ENCODE measurements at regions not wholly inside any gene's neighbourhood (a gene's known extent, or its start where the extent isn't known, plus 50 kb on each side); places are given as distances from the start of the nearest gene placed in this dataset.

- no peak for ATAC-seq (ENCODE audit: low read depth in 2 of 2)
- peaks cover 16 to 58% (median 49%) of the 10 kb centered on the region in 4 donors for H3K4me1 Mint-ChIP-seq
- H3K27ac Mint-ChIP-seq: peak overlapping the region in 2 of 3 donors; percentile 21 to 28
These were observed 437.2 kb downstream of the PCNX1 start for GRCh38 chr14:71344506-71344905.

DNA sequence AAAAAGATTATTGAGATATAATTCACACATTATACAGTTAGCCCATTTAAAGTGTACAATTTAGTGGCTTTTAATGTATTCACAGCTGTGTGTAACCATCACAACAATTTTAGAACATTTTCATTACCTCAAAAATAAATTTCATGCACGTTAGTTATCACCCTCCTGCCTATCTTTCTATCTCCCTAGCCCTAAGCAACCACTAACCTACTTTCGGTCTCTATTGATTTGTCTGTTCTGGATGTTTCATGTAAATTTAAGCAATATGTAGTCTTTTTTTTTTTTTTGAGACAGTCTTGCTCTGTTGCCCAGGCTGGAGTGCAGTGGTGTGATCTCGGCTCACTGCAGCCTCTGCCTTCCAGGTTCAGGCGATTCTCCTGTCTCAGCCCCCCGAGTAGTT is 439.4 kb downstream of the PCNX1 start:
- H3K4me1 ChIP-seq (ENCODE audit: control insufficient read depth, insufficient read depth, low read length, poor library complexity, severe bottlenecking): peaks cover 9% of the 10 kb centered on the region
- peaks cover 32 to 65% (median 55%) of the 10 kb centered on the region in 4 donors for H3K4me1 Mint-ChIP-seq
- no peaks in the 10 kb centered on the region for H3K9me3 ChIP-seq (ENCODE audit: control insufficient read depth in 2 of 2, low read length in 2 of 2)
- peaks cover 16% of the 10 kb centered on the region for H3K36me3 Mint-ChIP-seq
- H3K27ac ChIP-seq (ENCODE audit: insufficient read depth, low read length, poor library complexity, severe bottlenecking): no peak overlapping the region
- H3K27me3 Mint-ChIP-seq: no peaks in the 10 kb centered on the region
- H3K4me3 Mint-ChIP-seq: peak overlapping the region in 3 of 4 donors; percentile 15 to 33 (median 18)
- H3K9me3 Mint-ChIP-seq: no peaks in the 10 kb centered on the region
- DNase-seq (peak in 2 of 3 donors; percentile 30 to 37), ATAC-seq (ENCODE audit: low read depth in 2 of 2) (peak; percentile 58 to 60)
- peak overlapping the region; percentile 13 for H3K4me3 ChIP-seq (ENCODE audit: low read depth, low read length)
- no peaks in the 10 kb centered on the region for H3K27me3 ChIP-seq (ENCODE audit: control insufficient read depth, insufficient read depth, low read length)
- H3K27ac Mint-ChIP-seq: peak overlapping the region; percentile 18 to 80 (median 80)
- peaks cover 3% of the 10 kb centered on the region for H3K36me3 ChIP-seq (ENCODE audit: control insufficient read depth, insufficient read depth, low read length)

More at GRCh38 chr14:71344506-71344905, 437.2 kb downstream of the PCNX1 start:
- Histone ChIP-seq H3K27ac (ENCODE audit: insufficient read depth, low read length, poor library complexity, severe bottlenecking) (no peak overlapping the region), H3K9me3 (ENCODE audit: control insufficient read depth in 2 of 2, low read length in 2 of 2) (no peaks in the 10 kb centered on the region), H3K27me3 (ENCODE audit: control insufficient read depth, insufficient read depth, low read length) (no peaks in the 10 kb centered on the region), H3K4me3 (ENCODE audit: low read depth, low read length) (no peak overlapping the region), H3K36me3 (ENCODE audit: control insufficient read depth, insufficient read depth, low read length) (peaks cover under 1% of the 10 kb centered on the region), H3K4me1 (ENCODE audit: control insufficient read depth, insufficient read depth, low read length, poor library complexity, severe bottlenecking) (peaks cover 9% of the 10 kb centered on the region)
- DNase-seq: no peak
- Mint-ChIP-seq H3K36me3 (peaks cover 23% of the 10 kb centered on the region), H3K27me3 (no peaks in the 10 kb centered on the region), H3K4me3 (no peak overlapping the region), H3K9me3 (no peaks in the 10 kb centered on the region)

- Mint-ChIP-seq H3K27me3 (no peaks in the 10 kb centered on the region), H3K9me3 (no peaks in the 10 kb centered on the region), H3K4me3 (no peak overlapping the region), H3K27ac (no peak overlapping the region), H3K4me1 (peaks cover 35 to 68% (median 57%) of the 10 kb centered on the region in 4 donors), H3K36me3 (peaks cover 22% of the 10 kb centered on the region)
- peaks cover 9% of the 10 kb centered on the region for H3K4me1 ChIP-seq (ENCODE audit: control insufficient read depth, insufficient read depth, low read length, poor library complexity, severe bottlenecking)
- H3K9me3 ChIP-seq (ENCODE audit: control insufficient read depth in 2 of 2, low read length in 2 of 2): no peaks in the 10 kb centered on the region
- H3K36me3 ChIP-seq (ENCODE audit: control insufficient read depth, insufficient read depth, low read length): peaks cover 6% of the 10 kb centered on the region
- no peak overlapping the region for H3K4me3 ChIP-seq (ENCODE audit: low read depth, low read length)
- H3K27me3 ChIP-seq (ENCODE audit: control insufficient read depth, insufficient read depth, low read length): no peaks in the 10 kb centered on the region
- DNase-seq (no peak), ATAC-seq (ENCODE audit: low read depth in 2 of 2) (no peak)
- H3K27ac ChIP-seq (ENCODE audit: insufficient read depth, low read length, poor library complexity, severe bottlenecking): no peak overlapping the region
These were observed 441.1 kb downstream of the PCNX1 start for GRCh38 chr14:71348394-71348793.

DNA sequence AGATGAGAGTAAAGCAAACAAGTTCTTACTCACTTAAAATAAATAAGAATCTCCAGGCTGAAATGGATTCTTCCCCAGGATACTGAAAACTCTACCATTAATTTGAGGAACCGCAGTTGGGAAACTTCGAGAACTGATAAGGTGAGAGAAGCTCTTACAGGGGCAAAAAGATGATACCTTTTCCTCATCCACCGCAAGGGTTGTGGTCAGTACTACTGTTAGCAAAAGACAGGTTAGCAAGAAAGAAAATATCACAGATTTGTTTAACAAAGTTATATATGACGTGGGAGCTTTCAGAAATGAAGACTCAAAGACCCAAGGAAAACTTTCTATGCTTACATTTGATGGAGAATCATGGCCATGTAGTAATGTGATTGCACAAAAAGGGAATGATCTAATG is 441.6 kb downstream of the PCNX1 start:
- Mint-ChIP-seq H3K4me1 (peaks cover 35 to 66% (median 54%) of the 10 kb centered on the region in 4 donors), H3K27ac (peak overlapping the region in 1 of 3 donors; percentile 4)
- no peaks in the 10 kb centered on the region for H3K27me3 ChIP-seq (ENCODE audit: control insufficient read depth, insufficient read depth, low read length)

GRCh38 chr14:71354142-71354541 is 446.9 kb downstream of the PCNX1 start:
- no peaks in the 10 kb centered on the region for H3K27me3 ChIP-seq (ENCODE audit: control insufficient read depth, insufficient read depth, low read length)
- DNase-seq: no peak
- peaks cover 0 to 3% (median 1%) of the 10 kb centered on the region in 7 donors for H3K9me3 Mint-ChIP-seq
- H3K27me3 Mint-ChIP-seq: no peaks in the 10 kb centered on the region
- no peaks in the 10 kb centered on the region for H3K4me1 ChIP-seq (ENCODE audit: control insufficient read depth, insufficient read depth, low read length, poor library complexity, severe bottlenecking)
- no peak overlapping the region for H3K27ac ChIP-seq (ENCODE audit: insufficient read depth, low read length, poor library complexity, severe bottlenecking)
- H3K4me1 Mint-ChIP-seq: peaks cover 22 to 42% (median 33%) of the 10 kb centered on the region in 4 donors
- no peak overlapping the region for H3K4me3 Mint-ChIP-seq
- ATAC-seq (ENCODE audit: low read depth in 2 of 2): no peak
- H3K36me3 ChIP-seq (ENCODE audit: control insufficient read depth, insufficient read depth, low read length): peaks cover 8% of the 10 kb centered on the region
- no peak overlapping the region for H3K4me3 ChIP-seq (ENCODE audit: low read depth, low read length)
- no peak overlapping the region for H3K27ac Mint-ChIP-seq
- H3K36me3 Mint-ChIP-seq: peaks cover 24% of the 10 kb centered on the region
- H3K9me3 ChIP-seq (ENCODE audit: control insufficient read depth in 2 of 2, low read length in 2 of 2): no peaks in the 10 kb centered on the region

More for the DNA sequence above, 441.6 kb downstream of the PCNX1 start:
- peaks cover 9% of the 10 kb centered on the region for H3K4me1 ChIP-seq (ENCODE audit: control insufficient read depth, insufficient read depth, low read length, poor library complexity, severe bottlenecking)
- no peak overlapping the region for H3K4me3 Mint-ChIP-seq
- no peak overlapping the region for H3K27ac ChIP-seq (ENCODE audit: insufficient read depth, low read length, poor library complexity, severe bottlenecking)
- DNase-seq (no peak), ATAC-seq (ENCODE audit: low read depth in 2 of 2) (no peak)
- H3K4me3 ChIP-seq (ENCODE audit: low read depth, low read length): no peak overlapping the region
- H3K9me3 ChIP-seq (ENCODE audit: control insufficient read depth in 2 of 2, low read length in 2 of 2): no peaks in the 10 kb centered on the region
- H3K27me3 Mint-ChIP-seq: no peaks in the 10 kb centered on the region
- H3K9me3 Mint-ChIP-seq: no peaks in the 10 kb centered on the region
- H3K36me3 ChIP-seq (ENCODE audit: control insufficient read depth, insufficient read depth, low read length): peaks cover 8% of the 10 kb centered on the region
- peaks cover 22% of the 10 kb centered on the region for H3K36me3 Mint-ChIP-seq

- Mint-ChIP-seq H3K27ac (no peak overlapping the region), H3K9me3 (peaks cover 0 to 8% (median 1%) of the 10 kb centered on the region in 7 donors), H3K36me3 (peaks cover 25% of the 10 kb centered on the region), H3K27me3 (no peaks in the 10 kb centered on the region), H3K4me1 (peaks cover 19 to 40% (median 34%) of the 10 kb centered on the region in 4 donors), H3K4me3 (no peak overlapping the region)
- Histone ChIP-seq H3K27me3 (ENCODE audit: control insufficient read depth, insufficient read depth, low read length) (no peaks in the 10 kb centered on the region), H3K27ac (ENCODE audit: insufficient read depth, low read length, poor library complexity, severe bottlenecking) (no peak overlapping the region), H3K9me3 (ENCODE audit: control insufficient read depth in 2 of 2, low read length in 2 of 2) (no peaks in the 10 kb centered on the region), H3K4me1 (ENCODE audit: control insufficient read depth, insufficient read depth, low read length, poor library complexity, severe bottlenecking) (no peaks in the 10 kb centered on the region), H3K36me3 (ENCODE audit: control insufficient read depth, insufficient read depth, low read length) (peaks cover 5% of the 10 kb centered on the region), H3K4me3 (ENCODE audit: low read depth, low read length) (no peak overlapping the region)
- ATAC-seq (ENCODE audit: low read depth in 2 of 2) (no peak), DNase-seq (no peak)
These were observed 447.5 kb downstream of the PCNX1 start for GRCh38 chr14:71354801-71355200.

GRCh38 chr14:71355324-71356201 is 448.3 kb downstream of the PCNX1 start:
- H3K4me3 ChIP-seq (ENCODE audit: low read depth, low read length): no peak overlapping the region
- peaks cover 5% of the 10 kb centered on the region for H3K36me3 ChIP-seq (ENCODE audit: control insufficient read depth, insufficient read depth, low read length)
- DNase-seq (no peak), ATAC-seq (ENCODE audit: low read depth in 2 of 2) (no peak)
- Mint-ChIP-seq H3K4me3 (peak overlapping the region in 1 of 4 donors; percentile 8), H3K27ac (peak overlapping the region in 2 of 3 donors; percentile 0 to 9), H3K36me3 (peaks cover 25% of the 10 kb centered on the region), H3K27me3 (no peaks in the 10 kb centered on the region), H3K9me3 (peaks cover 0 to 10% (median 1%) of the 10 kb centered on the region in 7 donors), H3K4me1 (peaks cover 24 to 40% (median 34%) of the 10 kb centered on the region in 4 donors)
- H3K9me3 ChIP-seq (ENCODE audit: control insufficient read depth in 2 of 2, low read length in 2 of 2): no peaks in the 10 kb centered on the region
- no peaks in the 10 kb centered on the region for H3K27me3 ChIP-seq (ENCODE audit: control insufficient read depth, insufficient read depth, low read length)
- no peaks in the 10 kb centered on the region for H3K4me1 ChIP-seq (ENCODE audit: control insufficient read depth, insufficient read depth, low read length, poor library complexity, severe bottlenecking)
- no peak overlapping the region for H3K27ac ChIP-seq (ENCODE audit: insufficient read depth, low read length, poor library complexity, severe bottlenecking)

Measured in CD4-positive, CD25-positive, alpha-beta regulatory T cell (primary cell).